GM12878 (cell line): ENCODE measurements at regions not wholly inside any gene's neighbourhood (a gene's known extent, or its start where the extent isn't known, plus 50 kb on each side); places are given as distances from the start of the nearest gene placed in this dataset.

Experiments used
- ATAC-seq: fragments of 200-7000 bp; cut with Tn5 transposase; 3 replicates; pipeline ENCODE4 v1.9.1; 2020; ENCODE audit warnings: mild to moderate bottlenecking, moderate library complexity
- BruUV-seq: library from RNA; stranded (reverse); fragments of 400-500 nt; replicated peaks from 2 replicates; lab custom pipeline; 2021; lab: Mats Ljungman, UMichigan
- CTCF ChIA-PET: fragments of 300-600 bp; sonication (Branson Sonifier 250); formaldehyde crosslinking; extraction: SDS; loops from one replicate; lab custom pipeline; 2021; ENCODE audit warnings: inconsistent platforms; lab: Yijun Ruan, JAX
- POLR2A ChIA-PET: fragments of 350-600 bp; formaldehyde crosslinking; extraction: SDS; loops from one replicate; lab custom pipeline; 2021; ENCODE audit warnings: inconsistent platforms; lab: Charles Lee
- RAD21 ChIA-PET: fragments of 300-600 bp; sonication (Branson Sonifier 250); formaldehyde crosslinking; loops from one replicate; lab custom pipeline; 2023; ENCODE audit warnings: antibody characterized with exemption; ENCODE audit not compliant: unreplicated experiment; lab: Charles Lee
- SMC1A ChIA-PET: fragments of 300-600 bp; sonication (Branson Sonifier 250); formaldehyde crosslinking; loops from one replicate; lab custom pipeline; 2023; ENCODE audit not compliant: unreplicated experiment, uncharacterized antibody; lab: Charles Lee
- DNase-seq: peaks from one replicate; pipeline ENCODE4 v3.0.0-alpha.2; 2011; ENCODE audit warnings: low read depth, low spot score
- FAIRE-seq: peaks from 3 replicates; lab custom pipeline; 2011; peaks lifted over from hg19 to GRCh38; lab: Jason Lieb, UNC
- H2AFZ ChIP-seq: 2 replicates; pipeline ENCODE4 v1.6.0; 2011; ENCODE audit warnings: low read depth, low read length, control low read depth; ENCODE audit not compliant: control insufficient read depth
- H3K27ac ChIP-seq: 2 replicates; pipeline ENCODE4 v1.5.1; 2011; ENCODE audit warnings: control low read depth; ENCODE audit not compliant: control insufficient read depth, insufficient read depth
- H3K27me3 ChIP-seq, 2 experiments: replicated peaks in 1 of 2; 2 replicates each; pipeline versions ENCODE4 v1.6.0 to v1.6.1; 2011; ENCODE audit warnings: low read length in 1 of 2; ENCODE audit not compliant: control insufficient read depth in 2 of 2, insufficient read depth in 2 of 2
- H3K36me3 ChIP-seq, 2 experiments: 2 replicates each; pipeline ENCODE4 v1.5.1; 2011; ENCODE audit warnings: low read length in 1 of 2; ENCODE audit not compliant: control insufficient read depth in 2 of 2, insufficient read depth in 2 of 2
- H3K4me1 ChIP-seq: 2 replicates; pipeline ENCODE4 v1.6.1; 2011; ENCODE audit warnings: mild to moderate bottlenecking, low read length, moderate library complexity, mixed read lengths; ENCODE audit not compliant: control insufficient read depth, insufficient read depth
- H3K4me2 ChIP-seq: 2 replicates; pipeline ENCODE4 v1.6.0; 2011; ENCODE audit warnings: control low read depth; ENCODE audit not compliant: control insufficient read depth, insufficient read depth
- H3K4me3 ChIP-seq: fragments of 200-600 bp; sonication (generic); 2 replicates; pipeline ENCODE4 v1.5.1; 2016
- H3K79me2 ChIP-seq: 2 replicates; pipeline ENCODE4 v1.6.0; 2011; ENCODE audit warnings: low read length; ENCODE audit not compliant: control insufficient read depth, insufficient read depth
- H3K9ac ChIP-seq: 2 replicates; pipeline ENCODE4 v1.8.0; 2011; ENCODE audit warnings: low read length, control low read depth, mixed read lengths; ENCODE audit not compliant: control insufficient read depth, insufficient read depth
- H3K9me3 ChIP-seq: replicated peaks from 3 replicates; pipeline ENCODE4 v1.5.1; 2011; ENCODE audit warnings: mild to moderate bottlenecking, low read length; ENCODE audit not compliant: control insufficient read depth, insufficient read depth
- H4K20me1 ChIP-seq: 2 replicates; pipeline ENCODE4 v1.6.0; 2011; ENCODE audit not compliant: control insufficient read depth, insufficient read depth
- ATF2 ChIP-seq: IDR thresholded peaks from 2 replicates; pipeline ENCODE4 v1.6.1; 2012; ENCODE audit warnings: low read length, inconsistent platforms
- CBFB ChIP-seq: IDR thresholded peaks from 2 replicates; pipeline ENCODE4 v1.6.1; 2016; ENCODE audit warnings: antibody characterized with exemption, low read depth
- CBX5 ChIP-seq: sonication (generic); IDR thresholded peaks from 2 replicates; pipeline ENCODE4 v1.6.1; 2016; ENCODE audit warnings: low read depth, moderate library complexity, mild to moderate bottlenecking, inconsistent platforms
- CEBPB ChIP-seq, 2 experiments: fragments of 150-350 bp in 1 of 2; IDR thresholded peaks; 2 replicates each; pipeline ENCODE4 v1.6.1; 2012 to 2014; ENCODE audit warnings: low read depth in 2 of 2, low read length in 2 of 2, borderline replicate concordance in 1 of 2, inconsistent platforms in 1 of 2
- CHD1 ChIP-seq: IDR thresholded peaks from 2 replicates; pipeline ENCODE4 v1.6.1; 2012; ENCODE audit warnings: low read depth, low read length, improper control_type of control experiment
- CHD2 ChIP-seq: IDR thresholded peaks from 2 replicates; pipeline ENCODE4 v1.6.1; 2011; ENCODE audit warnings: low read depth, low read length, improper control_type of control experiment, borderline replicate concordance
- CHD4 ChIP-seq: fragments of 200-600 bp; sonication (generic); IDR thresholded peaks from 2 replicates; pipeline ENCODE4 v1.6.1; 2016; ENCODE audit warnings: mild to moderate bottlenecking
- ESRRA ChIP-seq: IDR thresholded peaks from 2 replicates; pipeline ENCODE4 v1.6.1; 2012; ENCODE audit warnings: mild to moderate bottlenecking, low read length, improper control_type of control experiment
- MEF2A ChIP-seq: IDR thresholded peaks from 2 replicates; pipeline ENCODE4 v1.6.1; 2011; ENCODE audit warnings: low read depth, mild to moderate bottlenecking, low read length, moderate library complexity; ENCODE audit not compliant: insufficient read depth
- NBN ChIP-seq: fragments of 450-650 bp; IDR thresholded peaks from 2 replicates; pipeline ENCODE4 v1.6.1; 2016
- NRF1 ChIP-seq: conservative IDR thresholded peaks from 2 replicates; pipeline ENCODE4 v1.6.1; 2011; ENCODE audit warnings: mild to moderate bottlenecking, low read depth, low read length, improper control_type of control experiment
- PAX8 ChIP-seq: fragments of 450-650 bp; IDR thresholded peaks from 2 replicates; pipeline ENCODE4 v1.6.1; 2017; ENCODE audit warnings: mild to moderate bottlenecking, moderate library complexity
- POU2F2 ChIP-seq: IDR thresholded peaks from 3 replicates; pipeline ENCODE4 v1.6.1; 2011; ENCODE audit warnings: low read depth, mild to moderate bottlenecking, low read length, borderline replicate concordance
- RAD21 ChIP-seq: IDR thresholded peaks from 2 replicates; pipeline ENCODE4 v1.6.1; 2011; ENCODE audit warnings: mild to moderate bottlenecking, low read depth, low read length, moderate library complexity; ENCODE audit not compliant: insufficient read depth
- RAD51 ChIP-seq: fragments of 450-650 bp; IDR thresholded peaks from 2 replicates; pipeline ENCODE4 v1.6.1; 2016; ENCODE audit warnings: moderate library complexity, mild to moderate bottlenecking, inconsistent platforms
- TBL1XR1 ChIP-seq: IDR thresholded peaks from 2 replicates; pipeline ENCODE4 v1.6.1; 2012; ENCODE audit warnings: low read depth, low read length, improper control_type of control experiment
- YBX1 ChIP-seq: fragments of 450-650 bp; IDR thresholded peaks from 2 replicates; pipeline ENCODE4 v1.6.1; 2016; ENCODE audit warnings: antibody characterized with exemption
- ZBTB33 ChIP-seq: fragments of 450-650 bp; IDR thresholded peaks from 2 replicates; pipeline ENCODE4 v1.6.1; 2017; ENCODE audit warnings: mild to moderate bottlenecking
- ZNF384 ChIP-seq: IDR thresholded peaks from 2 replicates; pipeline ENCODE4 v1.6.1; 2012; ENCODE audit warnings: low read depth, mild to moderate bottlenecking, low read length, improper control_type of control experiment, borderline replicate concordance
- WGBS: methylation state at CpG from one replicate; pipeline ENCODE4 v1.1.6; 2016; ENCODE audit warnings: low lambda C conversion rate; ENCODE audit not compliant: insufficient replicate concordance, insufficient coverage; ENCODE audit errors: missing lambda C conversion rate; 5-methylcytosine and 5-hydroxymethylcytosine counted together
- in situ Hi-C: fragments of 300-500 bp; cut with MboI; formaldehyde crosslinking; loops from 9 replicates; pipeline ENCODE4 v1.14.3; 2018; ENCODE audit warnings: mixed read lengths
- intact Hi-C: fragments of 100-400 bp; cut with micrococcal nuclease; formaldehyde crosslinking; loops from one replicate; pipeline ENCODE4 v1.14.2; 2022; ENCODE audit not compliant: unreplicated experiment
- TF ChIP-seq, protein P1 (sequence below): fragments of 450-650 bp; IDR thresholded peaks from 2 replicates; pipeline ENCODE4 v1.6.1; 2017; ENCODE audit warnings: mild to moderate bottlenecking, moderate library complexity

DNA sequence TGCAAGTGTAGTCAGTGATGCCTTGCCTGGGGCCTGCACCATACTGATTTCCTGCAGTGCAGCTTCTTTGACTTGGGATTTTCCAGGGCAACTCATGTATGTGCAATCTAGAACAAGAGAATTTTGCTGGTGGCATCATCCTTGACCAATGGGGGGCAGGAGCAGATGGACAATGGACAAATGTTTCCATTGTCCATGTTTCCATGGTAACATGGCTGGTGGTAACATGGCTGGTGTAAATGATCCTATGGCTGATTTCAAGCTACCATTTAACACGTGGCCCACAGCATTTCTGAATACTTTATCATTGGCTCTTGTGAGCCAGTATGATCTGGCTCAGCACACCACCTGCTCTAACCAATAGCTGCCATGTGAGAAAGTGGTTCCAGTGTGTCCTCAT is 130.1 kb upstream of the OSMR start:
- 0% methylated on average over 1 of the region's 1 CpG for WGBS
- no peak for ATAC-seq
- Histone ChIP-seq H3K4me3 (no peak overlapping the region), H3K9ac (no peak overlapping the region), H3K36me3 (no peaks in the 10 kb centered on the region), H3K9me3 (no peaks in the 10 kb centered on the region), H3K27me3 (no peaks in the 10 kb centered on the region), H3K4me2 (no peak overlapping the region), H2AFZ (no peak overlapping the region), H4K20me1 (no peaks in the 10 kb centered on the region), H3K27ac (no peak overlapping the region), H3K4me1 (no peaks in the 10 kb centered on the region), H3K79me2 (no peaks in the 10 kb centered on the region)
- in situ Hi-C loops, result no loop called here
- intact Hi-C loops, result no loop called here
- FAIRE-seq, result no peak
- SMC1A ChIA-PET, result interaction anchor here (0.8 to 1.2 kb wide), 2 partner anchors 9 to 10 kb away, joined by 4 read pairs; no protein-coding TSS in a partner anchor
- RAD21 ChIA-PET, result no interaction called here
- TF ChIP-seq CBFB (no peak), CHD2 (no peak), CBX5 (no peak), RAD21 (no peak), CHD4 (no peak), NRF1 (no peak), CEBPB (IDR thresholded peaks at IDR 0.05; ENCODE audit: borderline replicate concordance in 1 of 2, low read depth in 2 of 2, low read length in 2 of 2) (no peak), PAX8 (no peak), ATF2 (no peak), RAD51 (no peak), ZBTB33 (no peak), CHD1 (no peak), POU2F2 (no peak), MEF2A (no peak), ESRRA (no peak), ZNF384 (no peak), NBN (no peak), TBL1XR1 (no peak), YBX1 (no peak)
- TF ChIP-seq, protein P1, sequence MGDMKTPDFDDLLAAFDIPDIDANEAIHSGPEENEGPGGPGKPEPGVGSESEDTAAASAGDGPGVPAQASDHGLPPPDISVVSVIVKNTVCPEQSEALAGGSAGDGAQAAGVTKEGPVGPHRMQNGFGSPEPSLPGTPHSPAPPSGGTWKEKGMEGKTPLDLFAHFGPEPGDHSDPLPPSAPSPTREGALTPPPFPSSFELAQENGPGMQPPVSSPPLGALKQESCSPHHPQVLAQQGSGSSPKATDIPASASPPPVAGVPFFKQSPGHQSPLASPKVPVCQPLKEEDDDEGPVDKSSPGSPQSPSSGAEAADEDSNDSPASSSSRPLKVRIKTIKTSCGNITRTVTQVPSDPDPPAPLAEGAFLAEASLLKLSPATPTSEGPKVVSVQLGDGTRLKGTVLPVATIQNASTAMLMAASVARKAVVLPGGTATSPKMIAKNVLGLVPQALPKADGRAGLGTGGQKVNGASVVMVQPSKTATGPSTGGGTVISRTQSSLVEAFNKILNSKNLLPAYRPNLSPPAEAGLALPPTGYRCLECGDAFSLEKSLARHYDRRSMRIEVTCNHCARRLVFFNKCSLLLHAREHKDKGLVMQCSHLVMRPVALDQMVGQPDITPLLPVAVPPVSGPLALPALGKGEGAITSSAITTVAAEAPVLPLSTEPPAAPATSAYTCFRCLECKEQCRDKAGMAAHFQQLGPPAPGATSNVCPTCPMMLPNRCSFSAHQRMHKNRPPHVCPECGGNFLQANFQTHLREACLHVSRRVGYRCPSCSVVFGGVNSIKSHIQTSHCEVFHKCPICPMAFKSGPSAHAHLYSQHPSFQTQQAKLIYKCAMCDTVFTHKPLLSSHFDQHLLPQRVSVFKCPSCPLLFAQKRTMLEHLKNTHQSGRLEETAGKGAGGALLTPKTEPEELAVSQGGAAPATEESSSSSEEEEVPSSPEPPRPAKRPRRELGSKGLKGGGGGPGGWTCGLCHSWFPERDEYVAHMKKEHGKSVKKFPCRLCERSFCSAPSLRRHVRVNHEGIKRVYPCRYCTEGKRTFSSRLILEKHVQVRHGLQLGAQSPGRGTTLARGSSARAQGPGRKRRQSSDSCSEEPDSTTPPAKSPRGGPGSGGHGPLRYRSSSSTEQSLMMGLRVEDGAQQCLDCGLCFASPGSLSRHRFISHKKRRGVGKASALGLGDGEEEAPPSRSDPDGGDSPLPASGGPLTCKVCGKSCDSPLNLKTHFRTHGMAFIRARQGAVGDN, result no peak
- CTCF ChIA-PET, result interaction anchor here (0.7 kb wide), 1 partner anchor 232 kb away, joined by 3 read pairs; no protein-coding TSS in a partner anchor
- POLR2A ChIA-PET, result no interaction called here
- no peak for DNase-seq
- no TSS peak for BruUV-seq
